CMK (cell line): ENCODE measurements at regions not wholly inside any gene's neighbourhood (a gene's known extent, or its start where the extent isn't known, plus 50 kb on each side); places are given as distances from the start of the nearest gene placed in this dataset.

Experiments
- DNase-seq: peaks from one replicate; pipeline ENCODE4 v3.0.0-alpha.2; 2010; ENCODE audit warnings: low read depth

- DNase-seq, result no peak
Observed at GRCh38 chr21:27173053-27173452, 206.2 kb upstream of the ADAMTS5 start.

GRCh38 chr21:27171707-27172106 is 204.8 kb upstream of the ADAMTS5 start:
- no peak for DNase-seq

- no peak for DNase-seq
Observed at GRCh38 chr21:27168084-27168483, 201.2 kb upstream of the ADAMTS5 start.

GRCh38 chr21:27164208-27165177 is 197.6 kb upstream of the ADAMTS5 start:
- no peak for DNase-seq

DNA sequence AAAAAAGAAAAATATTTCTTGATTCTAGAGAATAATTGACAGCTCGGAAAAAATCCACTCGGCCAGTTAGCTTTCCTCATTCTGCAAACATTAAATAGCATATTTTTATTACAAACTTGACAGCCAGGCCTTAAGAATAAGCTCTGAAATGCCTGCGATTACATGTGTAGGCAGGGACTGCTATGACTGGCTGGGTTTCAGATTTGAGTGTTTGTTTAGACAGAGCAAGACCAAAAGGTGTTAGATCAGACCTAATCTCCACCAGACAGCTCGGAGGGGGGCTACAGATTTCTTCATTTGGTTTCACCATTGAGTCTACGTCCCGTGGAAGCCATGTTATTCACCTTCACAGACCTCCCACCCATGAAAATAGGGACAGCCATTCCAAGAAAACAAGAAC is 192.1 kb upstream of the ADAMTS5 start:
- DNase-seq, result no peak

DNA sequence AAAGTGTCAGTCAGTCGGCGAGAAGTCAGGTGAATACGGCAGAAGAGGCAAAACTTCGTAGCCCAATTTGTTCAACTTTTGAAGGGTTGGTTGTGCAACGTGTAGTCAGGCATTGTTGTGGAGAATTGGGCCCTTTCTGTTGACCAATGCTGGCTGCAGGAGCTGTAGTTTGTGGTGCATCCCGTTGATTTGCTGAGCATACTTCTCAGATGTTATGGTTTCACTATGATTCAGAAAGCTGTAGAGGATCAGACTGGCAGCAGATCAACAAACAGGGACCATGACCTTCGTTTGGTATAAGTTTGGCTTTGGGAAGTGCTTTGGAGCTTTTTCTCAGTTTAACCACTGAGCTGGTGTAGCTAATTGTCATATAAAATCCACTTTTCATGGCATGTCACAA is 190.2 kb upstream of the ADAMTS5 start:
- no peak for DNase-seq

GRCh38 chr21:27156666-27157065 is 189.8 kb upstream of the ADAMTS5 start:
- no peak for DNase-seq

- DNase-seq, result no peak
Observed at GRCh38 chr21:27155130-27155500, 188.2 kb upstream of the ADAMTS5 start.

DNA sequence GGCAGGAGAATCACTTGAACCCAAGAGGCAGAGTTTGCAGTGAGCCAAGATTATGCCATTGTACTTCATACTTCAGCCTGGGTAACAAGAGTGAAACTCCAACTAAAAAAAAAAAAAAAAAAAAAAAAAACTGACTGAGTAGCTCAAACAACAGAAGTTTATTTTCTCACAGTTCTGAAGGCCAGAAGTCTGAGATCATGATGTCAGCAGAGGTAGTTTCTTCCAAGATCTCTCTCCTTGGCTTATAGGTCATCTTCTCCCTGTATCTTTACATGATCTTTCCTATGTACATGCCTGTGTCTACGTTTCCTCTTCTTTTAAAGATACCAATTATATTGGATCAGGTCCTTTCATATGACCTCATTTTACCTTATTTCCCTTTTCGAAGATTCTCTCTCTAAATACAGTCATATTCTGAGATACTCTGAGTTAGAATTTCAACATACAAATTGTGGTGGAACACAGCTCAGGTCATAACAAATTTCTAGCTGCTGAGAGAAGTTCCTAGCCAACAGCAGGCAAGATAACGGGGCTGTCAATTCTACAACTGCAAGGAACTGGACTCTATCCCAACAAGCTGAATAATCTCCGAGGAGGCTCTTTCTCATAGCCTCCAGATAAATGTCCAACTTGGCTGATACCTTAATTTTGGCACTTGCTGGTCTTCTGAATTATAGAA is 187.7 kb upstream of the ADAMTS5 start:
- no peak for DNase-seq

DNA sequence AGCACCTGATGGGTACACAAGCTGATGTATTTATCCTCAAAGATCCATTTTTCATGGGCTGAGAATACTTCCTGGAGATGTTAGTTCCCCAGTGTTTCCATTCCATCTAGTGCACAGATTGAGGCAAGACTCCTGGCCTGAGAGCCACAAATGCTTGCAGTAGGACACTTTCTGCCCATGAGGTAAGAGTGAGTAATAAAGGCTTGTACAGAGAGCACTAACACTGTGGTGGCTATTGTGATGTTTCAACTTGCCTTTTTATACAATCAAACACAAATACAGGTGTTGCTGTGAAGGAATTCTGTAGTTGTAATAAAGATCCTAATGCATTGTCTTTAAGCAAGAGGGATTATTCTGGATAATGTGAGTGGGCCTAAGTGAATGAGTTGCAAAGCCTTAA is 186.1 kb upstream of the ADAMTS5 start:
- no peak for DNase-seq

DNA sequence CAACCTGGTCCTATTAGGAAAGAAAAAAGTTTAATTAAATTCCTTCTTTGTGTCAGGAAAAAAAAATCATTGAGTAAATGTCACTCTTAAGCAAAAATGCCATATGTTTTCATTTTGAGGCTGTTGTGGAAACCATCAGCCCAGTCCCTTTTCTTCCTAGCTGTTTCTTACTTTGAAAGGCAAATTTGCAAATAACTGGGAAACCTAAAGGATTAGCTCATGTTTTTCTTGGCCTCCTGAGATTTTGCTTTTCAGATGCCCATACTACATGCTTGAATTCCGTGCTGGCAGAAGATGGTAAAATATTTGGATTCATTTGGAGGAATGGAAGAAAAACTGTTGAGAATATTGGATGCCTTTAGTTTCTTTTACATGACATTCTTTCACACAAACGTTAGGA is 182.1 kb upstream of the ADAMTS5 start:
- DNase-seq, result no peak

GRCh38 chr21:27146268-27146667 is 179.4 kb upstream of the ADAMTS5 start:
- DNase-seq, result no peak

GRCh38 chr21:27145134-27145798 is 178.4 kb upstream of the ADAMTS5 start:
- DNase-seq, result no peak

- no peak for DNase-seq
Observed at GRCh38 chr21:27143476-27143875, 176.6 kb upstream of the ADAMTS5 start.

DNA sequence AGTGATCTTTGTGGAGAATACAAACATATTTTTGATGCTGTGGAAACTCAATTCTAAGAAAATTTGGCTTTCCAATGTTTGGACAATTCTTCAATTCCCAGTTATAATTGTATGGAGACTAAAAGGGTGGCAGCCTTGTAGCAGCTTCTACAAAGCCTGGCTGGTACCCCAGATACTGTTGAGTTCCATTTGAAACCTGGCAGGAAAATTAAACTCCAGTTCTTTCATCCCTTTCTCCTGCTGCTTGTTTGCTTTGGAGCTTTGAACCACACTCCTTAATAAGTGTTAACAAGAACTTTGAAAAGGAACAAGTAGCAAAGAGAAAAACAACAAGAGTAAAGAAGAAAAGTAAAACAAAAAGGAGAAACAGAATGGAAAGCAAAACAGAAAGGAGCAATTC is 172.6 kb upstream of the ADAMTS5 start:
- no peak for DNase-seq

DNA sequence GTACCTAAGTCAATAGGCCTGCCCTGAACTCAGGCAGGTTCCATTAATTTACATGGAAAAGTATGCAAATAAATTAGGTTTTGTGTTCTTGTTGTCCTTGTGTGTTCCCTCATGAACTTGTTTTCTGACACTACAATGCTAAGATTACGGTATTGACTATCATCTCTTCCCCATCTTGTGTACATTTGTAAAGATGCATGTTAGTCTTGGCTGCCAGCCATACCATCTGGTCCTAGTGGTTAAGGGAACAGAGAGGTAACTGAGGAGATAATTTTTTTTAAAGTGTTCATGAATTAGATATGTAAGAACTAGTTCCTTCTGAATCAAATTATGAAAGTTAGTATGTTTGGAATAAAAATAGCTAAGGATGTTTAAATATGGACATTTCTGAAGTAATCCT is 167.6 kb upstream of the ADAMTS5 start:
- DNase-seq, result no peak

GRCh38 chr21:27132266-27132665 is 165.4 kb upstream of the ADAMTS5 start:
- no peak for DNase-seq

GRCh38 chr21:27130154-27130553 is 163.3 kb upstream of the ADAMTS5 start:
- DNase-seq, result no peak

DNA sequence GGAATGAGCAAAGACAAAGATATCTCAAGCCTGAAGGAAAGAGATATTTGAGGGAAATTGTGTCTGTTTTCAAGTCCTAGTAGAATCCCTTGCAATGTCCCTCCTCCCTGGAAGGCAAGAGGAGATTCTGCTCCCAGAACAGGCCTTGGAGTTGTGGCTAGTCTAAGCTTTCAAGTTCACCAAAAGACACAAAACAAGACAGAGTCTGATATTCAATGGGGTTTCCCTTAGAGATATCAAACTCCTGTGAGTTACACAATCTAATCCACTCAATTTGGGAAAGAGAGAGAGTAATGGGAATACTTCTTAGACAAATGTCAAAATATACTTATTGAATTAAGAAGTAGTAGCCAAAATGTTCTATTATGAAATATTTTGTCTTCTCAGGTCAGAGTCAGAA is 162.8 kb upstream of the ADAMTS5 start:
- no peak for DNase-seq

GRCh38 chr21:27129215-27129614 is 162.3 kb upstream of the ADAMTS5 start:
- DNase-seq, result no peak

- no peak for DNase-seq
Observed at GRCh38 chr21:27126140-27126539, 159.3 kb upstream of the ADAMTS5 start.

GRCh38 chr21:27122686-27123085 is 155.8 kb upstream of the ADAMTS5 start:
- DNase-seq, result no peak

DNA sequence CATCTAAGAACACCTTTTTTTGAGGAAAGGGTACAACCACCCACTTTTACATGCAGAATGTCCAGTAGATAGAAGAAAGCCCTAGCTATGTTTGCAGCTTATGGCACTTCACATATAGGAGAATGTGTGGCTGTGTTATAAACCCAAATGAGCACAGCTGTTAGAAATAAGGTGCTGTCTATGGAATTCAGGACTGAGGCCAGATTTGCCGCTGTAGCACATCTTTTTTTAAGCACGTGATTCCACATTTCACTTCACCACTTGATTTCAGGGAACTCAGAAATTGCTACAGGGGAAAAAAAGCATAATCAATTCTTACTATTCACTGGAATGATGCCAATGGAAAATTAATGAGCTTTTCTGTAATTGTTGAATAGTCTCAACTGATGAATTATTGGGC is 147.2 kb upstream of the ADAMTS5 start:
- DNase-seq, result no peak
